Fibroblast of pulmonary artery (primary cell): ENCODE measurements at regions not wholly inside any gene's neighbourhood (a gene's known extent, or its start where the extent isn't known, plus 50 kb on each side); places are given as distances from the start of the nearest gene placed in this dataset.

Experiments used
- DNase-seq: peaks from one replicate; pipeline ENCODE4 v3.0.0-alpha.2; 2010; ENCODE audit warnings: low read depth
- H3K4me3 ChIP-seq: replicated peaks from 2 replicates; pipeline ENCODE4 v1.5.1; 2011; ENCODE audit warnings: low read depth, mild to moderate bottlenecking, control low read depth, low read length, moderate library complexity
- CTCF ChIP-seq: IDR thresholded peaks from 2 replicates; pipeline ENCODE4 v1.5.1; 2011; ENCODE audit warnings: mild to moderate bottlenecking, control low read depth, low read length, inconsistent platforms; ENCODE audit errors: missing control alignments

- no peak overlapping the region for H3K4me3 ChIP-seq
- no peak for TF ChIP-seq CTCF
- DNase-seq, result no peak
Observed at GRCh38 chr6:147080225-147080624, 124.0 kb upstream of the STXBP5 start.

- DNase-seq, result no peak
- no peak for TF ChIP-seq CTCF
- H3K4me3 ChIP-seq, result no peak overlapping the region
Observed at GRCh38 chr6:147081076-147081609, 123.1 kb upstream of the STXBP5 start.

- TF ChIP-seq CTCF, result no peak
- peak; percentile 13 for DNase-seq
- no peak overlapping the region for H3K4me3 ChIP-seq
Observed at GRCh38 chr6:147087641-147088040, 116.6 kb upstream of the STXBP5 start.

GRCh38 chr6:147088861-147089260 is 115.4 kb upstream of the STXBP5 start:
- no peak for TF ChIP-seq CTCF
- no peak for DNase-seq
- H3K4me3 ChIP-seq, result no peak overlapping the region

GRCh38 chr6:147095316-147095715 is 108.9 kb upstream of the STXBP5 start:
- no peak for DNase-seq
- H3K4me3 ChIP-seq, result no peak overlapping the region
- TF ChIP-seq CTCF, result no peak

- no peak overlapping the region for H3K4me3 ChIP-seq
- DNase-seq, result peak; percentile 78
- no peak for TF ChIP-seq CTCF
Observed at GRCh38 chr6:147099974-147100373, 104.2 kb upstream of the STXBP5 start.

GRCh38 chr6:147103007-147103406 is 101.2 kb upstream of the STXBP5 start:
- no peak for DNase-seq
- TF ChIP-seq CTCF, result no peak
- no peak overlapping the region for H3K4me3 ChIP-seq
